ENCODE measurements at regions not wholly inside any gene's neighbourhood (a gene's known extent, or its start where the extent isn't known, plus 50 kb on each side); places are given as distances from the start of the nearest gene placed in this dataset.

DNA sequence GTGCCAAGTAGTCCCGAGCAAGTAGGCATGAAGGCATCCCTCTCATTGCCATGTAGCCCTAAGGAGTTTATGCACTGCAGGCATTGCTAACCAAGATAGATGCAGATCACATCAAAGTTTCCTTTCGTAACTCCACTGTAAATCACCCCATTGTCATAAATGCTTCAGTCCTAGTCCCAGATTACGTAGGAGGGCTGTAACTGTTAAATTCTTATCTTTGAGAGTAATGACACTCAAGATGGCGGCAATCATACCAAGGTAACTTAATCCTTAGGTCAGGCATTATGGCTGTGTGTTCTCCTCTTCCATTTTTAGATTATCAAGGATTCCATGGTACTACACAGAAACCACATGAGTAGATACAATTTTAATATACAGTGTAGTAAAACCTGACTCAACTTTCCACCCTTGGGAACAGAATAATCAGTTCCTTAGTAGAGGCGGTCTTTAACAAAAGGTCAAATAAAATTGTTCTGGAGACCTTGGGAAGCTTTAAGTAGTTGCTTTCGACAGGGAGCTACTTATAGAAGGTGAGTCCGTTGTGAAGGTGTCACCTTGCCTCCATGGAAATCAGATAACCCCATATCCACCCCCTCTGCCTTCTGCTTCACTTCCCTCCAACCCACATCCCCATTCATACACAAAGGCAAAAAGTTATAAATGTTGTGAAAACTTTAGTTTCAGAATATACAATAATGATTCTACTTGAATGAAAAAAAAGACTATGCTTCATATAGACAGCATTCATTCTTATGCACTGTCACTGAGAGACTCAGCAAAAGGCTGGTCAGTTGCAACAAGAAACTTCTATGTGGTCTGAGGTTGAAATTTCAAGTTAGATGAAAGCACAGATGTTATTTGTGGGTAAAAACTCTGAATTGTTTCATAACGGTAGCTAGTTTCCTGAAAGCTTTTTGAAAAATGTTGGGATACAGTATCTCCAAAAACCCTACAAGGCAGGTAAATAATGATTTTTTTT lies 64.8 kb upstream of the GALNT5 start:
- no peak for TF ChIP-seq POLR2A (IDR thresholded peaks at IDR 0.05; ENCODE audit: low read depth, low read length)

DNA sequence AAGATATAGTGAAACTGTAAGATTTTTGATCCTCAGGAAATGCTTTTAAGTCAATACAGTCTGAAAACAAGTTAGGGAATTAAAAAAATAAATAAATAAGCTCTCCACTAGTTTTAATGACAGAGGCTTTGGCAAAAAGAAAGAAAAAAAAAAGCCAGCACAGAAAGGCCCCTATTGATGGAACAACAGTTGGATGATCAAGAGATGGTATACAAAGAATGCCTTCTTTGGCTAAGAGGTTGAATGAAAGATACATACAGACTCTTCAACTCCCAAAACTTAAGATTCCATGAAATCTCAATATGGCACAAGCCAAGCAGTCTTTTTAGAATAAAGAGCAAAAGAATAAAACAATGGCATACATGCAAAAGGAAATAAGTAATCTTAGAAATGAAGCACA lies 64.0 kb upstream of the GALNT5 start:
- DNase-seq (ENCODE audit: insufficient read length, low spot score), result no peak
- no peak for FAIRE-seq

More for the DNA sequence above, 64.8 kb upstream of the GALNT5 start:
- DNase-seq (ENCODE audit: insufficient read length, low spot score), result no peak
- FAIRE-seq, result peak; percentile 20

DNA sequence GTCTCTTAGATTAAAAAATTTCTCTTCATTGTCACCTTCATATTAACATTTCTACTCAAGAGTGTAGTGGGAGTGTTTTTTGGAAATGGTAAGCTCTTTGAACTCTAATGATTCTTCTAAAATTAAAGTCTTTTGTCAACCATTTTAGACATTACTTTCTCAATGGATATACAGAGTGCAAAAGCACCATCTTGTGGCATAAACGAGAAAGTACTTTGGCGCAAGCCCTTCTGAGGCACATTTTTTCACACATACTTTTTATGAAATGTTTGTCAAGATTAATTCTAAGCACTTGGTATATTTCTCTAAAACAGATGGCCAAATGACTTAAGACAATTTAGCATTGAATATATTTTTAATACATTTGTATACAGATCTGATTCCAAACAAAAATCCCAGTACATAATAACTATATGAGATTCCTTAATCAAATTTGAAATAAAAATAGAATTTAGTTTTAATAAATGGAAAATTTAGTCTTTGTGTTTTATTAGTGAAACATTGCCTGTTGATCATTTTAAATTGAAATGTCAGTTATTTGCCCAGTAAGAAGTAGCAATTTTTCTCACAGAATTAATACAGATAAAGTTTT lies 63.3 kb upstream of the GALNT5 start:
- DNase-seq (ENCODE audit: insufficient read length, low spot score) (no peak), FAIRE-seq (peak; percentile 94)
- no peak for TF ChIP-seq POLR2A (IDR thresholded peaks at IDR 0.05; ENCODE audit: low read depth, low read length)

More for the DNA sequence above, 64.0 kb upstream of the GALNT5 start:
- TF ChIP-seq POLR2A (IDR thresholded peaks at IDR 0.05; ENCODE audit: low read depth, low read length), result no peak

DNA sequence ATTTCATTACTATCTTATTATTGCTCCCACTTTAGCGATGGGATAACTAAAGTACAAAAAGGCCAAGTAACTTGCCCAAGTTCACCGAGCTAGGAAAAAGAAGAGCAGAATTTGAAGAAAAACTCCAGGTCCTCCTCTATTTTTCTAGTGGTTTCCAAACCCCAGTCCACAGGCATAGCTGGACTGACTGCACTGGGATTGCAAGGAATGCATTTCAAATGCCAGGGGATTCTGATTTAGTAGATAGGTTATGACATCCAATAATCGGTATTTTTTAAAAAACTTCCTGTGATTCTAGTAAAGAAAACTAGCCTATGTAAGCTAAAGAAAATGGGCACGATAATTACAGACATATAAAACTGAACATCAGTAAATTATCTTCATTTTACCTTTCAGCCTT lies 62.7 kb upstream of the GALNT5 start:
- DNase-seq (ENCODE audit: insufficient read length, low spot score) (no peak), FAIRE-seq (no peak)
- TF ChIP-seq POLR2A (IDR thresholded peaks at IDR 0.05; ENCODE audit: low read depth, low read length), result no peak

DNA sequence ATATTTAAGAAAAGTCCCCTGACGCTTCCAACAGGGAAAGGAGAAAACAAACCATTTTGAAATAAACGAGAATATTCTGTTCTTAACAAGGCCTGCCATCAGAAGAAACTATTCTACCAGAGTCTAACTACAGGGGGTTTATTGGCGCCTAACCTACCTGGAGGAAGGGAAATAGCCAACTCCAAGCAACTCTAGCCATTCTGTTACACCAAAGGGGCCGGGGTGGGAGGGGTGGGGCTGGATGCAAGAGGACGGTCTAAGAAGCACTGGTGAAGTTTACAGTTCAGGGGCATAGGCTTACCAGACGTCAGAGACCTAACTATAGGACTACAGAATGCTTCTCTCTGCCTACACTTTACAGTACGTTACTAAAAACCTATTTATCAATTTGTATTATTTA lies 60.5 kb upstream of the GALNT5 start:
- DNase-seq (ENCODE audit: insufficient read length, low spot score) (no peak), FAIRE-seq (no peak)
- no peak for TF ChIP-seq POLR2A (IDR thresholded peaks at IDR 0.05; ENCODE audit: low read depth, low read length)

- FAIRE-seq, result no peak
- TF ChIP-seq POLR2A (IDR thresholded peaks at IDR 0.05; ENCODE audit: low read depth, low read length), result no peak
- DNase-seq (ENCODE audit: insufficient read length, low spot score), result no peak
These were observed 59.7 kb upstream of the GALNT5 start for GRCh38 chr2:157197848-157198247.

DNA sequence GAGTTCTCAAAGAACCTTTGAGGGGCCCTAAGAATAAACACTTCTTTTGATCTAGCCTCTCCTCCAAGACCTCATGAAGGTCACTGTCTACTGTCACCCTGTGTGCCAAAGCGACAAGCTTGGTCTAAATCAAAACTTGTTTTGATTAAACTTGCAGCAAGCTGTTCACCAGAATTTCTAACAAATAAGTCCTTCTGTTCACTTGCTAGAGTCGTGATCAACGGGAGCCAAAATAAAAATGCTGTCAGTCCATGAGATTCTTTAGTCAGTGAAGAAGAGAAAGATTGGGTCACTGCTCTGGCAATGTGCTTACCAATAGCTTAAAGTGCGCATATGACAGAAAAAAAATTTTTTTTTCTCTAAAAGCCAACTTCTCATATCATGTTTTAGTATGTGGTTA lies 53.9 kb upstream of the GALNT5 start:
- FAIRE-seq (no peak), DNase-seq (ENCODE audit: insufficient read length, low spot score) (no peak)
- TF ChIP-seq POLR2A (IDR thresholded peaks at IDR 0.05; ENCODE audit: low read depth, low read length), result no peak

DNA sequence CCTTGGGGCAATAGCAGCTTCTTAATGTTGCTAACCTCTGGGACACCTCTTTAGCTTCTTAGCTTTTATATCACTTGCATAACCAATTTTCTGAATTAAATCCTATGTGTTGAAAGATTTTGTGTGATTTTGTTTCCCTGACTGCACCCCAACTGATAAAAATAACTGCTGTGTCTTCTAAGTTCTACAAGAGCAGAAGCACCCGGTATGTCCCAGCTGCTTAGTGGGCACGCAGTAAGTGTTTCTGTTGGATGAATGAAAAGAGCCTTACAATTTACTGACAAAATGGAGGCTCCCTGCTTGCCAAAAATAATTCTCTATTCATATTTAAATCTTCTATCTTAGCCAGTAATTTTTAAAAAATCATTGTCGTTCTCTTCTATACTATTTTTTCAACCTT lies 53.1 kb upstream of the GALNT5 start:
- DNase-seq (ENCODE audit: insufficient read length, low spot score), result no peak
- TF ChIP-seq POLR2A (IDR thresholded peaks at IDR 0.05; ENCODE audit: low read depth, low read length), result no peak
- no peak for FAIRE-seq

DNA sequence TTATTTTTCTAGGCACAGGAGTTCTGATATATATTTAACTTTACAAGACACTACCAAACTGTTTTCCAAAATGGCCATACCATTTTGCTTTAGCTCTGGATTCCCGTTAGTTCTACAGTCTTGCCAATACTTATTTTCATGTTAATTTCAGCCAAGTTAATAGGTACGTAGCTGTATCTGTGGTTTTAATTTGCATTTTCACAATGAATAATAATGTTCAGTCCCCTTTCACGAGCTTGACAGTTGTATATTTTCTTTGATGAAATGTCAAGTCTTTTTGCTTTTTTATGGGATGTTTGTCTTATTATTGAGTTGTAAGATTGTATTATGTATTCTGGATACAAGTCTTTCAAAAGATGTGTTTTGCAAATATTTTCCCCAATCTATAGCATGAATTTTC lies 50.6 kb upstream of the GALNT5 start:
- FAIRE-seq (no peak), DNase-seq (ENCODE audit: insufficient read length, low spot score) (no peak)
- TF ChIP-seq POLR2A (IDR thresholded peaks at IDR 0.05; ENCODE audit: low read depth, low read length), result no peak

All from H54 (cell line).